ENCODE measurements at regions not wholly inside any gene's neighbourhood (a gene's known extent, or its start where the extent isn't known, plus 50 kb on each side); places are given as distances from the start of the nearest gene placed in this dataset.

DNA sequence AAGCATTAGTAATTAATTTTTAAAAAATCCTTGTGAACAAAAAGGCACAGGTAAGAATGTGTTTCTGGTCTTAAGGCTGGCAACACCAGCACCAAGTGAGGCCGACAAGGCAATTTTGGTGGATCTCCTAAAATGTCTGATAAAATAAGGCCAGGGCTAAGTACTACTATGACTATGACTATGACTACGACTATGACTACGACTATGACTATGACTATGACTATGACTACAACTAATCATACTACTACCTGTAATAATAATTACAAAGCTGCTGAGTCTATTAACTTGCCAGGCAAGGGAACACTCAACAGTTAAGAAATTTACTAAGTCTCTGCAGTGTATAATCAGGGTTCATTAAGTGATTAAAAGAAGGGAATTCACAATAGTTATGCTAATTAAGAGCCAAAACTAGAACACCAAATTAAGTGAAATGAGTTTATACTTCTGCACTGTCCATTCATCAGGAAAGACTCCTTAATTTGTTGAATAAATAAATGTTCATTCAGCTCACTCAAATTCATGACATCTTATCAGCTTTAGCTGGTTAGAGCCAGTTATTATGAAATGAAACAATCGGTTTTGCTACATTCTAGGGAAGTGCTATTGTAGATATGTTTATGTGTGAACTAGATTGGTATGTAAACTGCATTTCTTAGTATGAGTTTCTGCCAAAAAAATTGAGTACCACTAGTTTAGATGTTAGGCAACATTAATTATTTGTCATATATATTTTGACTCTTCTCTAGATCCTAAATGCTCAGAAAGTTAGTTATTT lies 1626.2 kb upstream of the PCDH20 start:
- no peak for FAIRE-seq
- H3K4me1 Mint-ChIP-seq (ENCODE audit: low read depth, unreplicated experiment), result peaks cover 6% of the 10 kb centered on the region

GRCh38 chr13:63026285-63026797 lies 1610.7 kb upstream of the PCDH20 start:
- Mint-ChIP-seq H3K4me1 (ENCODE audit: low read depth, unreplicated experiment) (no peaks in the 10 kb centered on the region), H3K36me3 (ENCODE audit: low read depth, unreplicated experiment) (peaks cover 1% of the 10 kb centered on the region), H3K9me3 (ENCODE audit: unreplicated experiment) (no peaks in the 10 kb centered on the region), H3K27ac (ENCODE audit: unreplicated experiment) (no peak overlapping the region), H3K4me3 (ENCODE audit: unreplicated experiment) (no peak overlapping the region), H3K27me3 (ENCODE audit: low read depth, unreplicated experiment) (no peaks in the 10 kb centered on the region)
- Histone ChIP-seq H2AFZ (ENCODE audit: low read depth, low read length) (no peak overlapping the region), H3K27me3 (ENCODE audit: insufficient read depth, low read length) (no peaks in the 10 kb centered on the region), H4K20me1 (ENCODE audit: insufficient read depth, low read length) (no peaks in the 10 kb centered on the region), H3K4me2 (ENCODE audit: low read length) (no peak overlapping the region), H3K4me1 (ENCODE audit: insufficient read depth, low read length) (no peaks in the 10 kb centered on the region), H3K9me3 (ENCODE audit: insufficient read depth, low read depth, low read length) (no peaks in the 10 kb centered on the region), H3K36me3 (ENCODE audit: insufficient read depth, low read length) (no peaks in the 10 kb centered on the region), H3K27ac (ENCODE audit: low read depth, low read length) (no peak overlapping the region), H3K9ac (ENCODE audit: low read length) (no peak overlapping the region), H3K79me2 (ENCODE audit: insufficient read depth, low read length) (no peaks in the 10 kb centered on the region), H3K4me3 (ENCODE audit: insufficient read depth, low read depth, low read length) (no peak overlapping the region)
- FAIRE-seq (no peak), DNase-seq (ENCODE audit: low read depth) (no peak)
- TF ChIP-seq CTCF (IDR thresholded peaks at IDR 0.05; ENCODE audit: insufficient read depth, low read depth, low read length) (no peak), EZH2 (IDR thresholded peaks at IDR 0.05; ENCODE audit: insufficient read depth, low read length) (no peak)

More for the DNA sequence above, 1626.2 kb upstream of the PCDH20 start:
- no peaks in the 10 kb centered on the region for H3K27me3 ChIP-seq (ENCODE audit: insufficient read depth, low read length)
- no peaks in the 10 kb centered on the region for H3K36me3 ChIP-seq (ENCODE audit: insufficient read depth, low read length)
- no peak overlapping the region for H3K27ac Mint-ChIP-seq (ENCODE audit: unreplicated experiment)
- no peaks in the 10 kb centered on the region for H3K4me1 ChIP-seq (ENCODE audit: insufficient read depth, low read length)
- H3K36me3 Mint-ChIP-seq (ENCODE audit: low read depth, unreplicated experiment), result no peaks in the 10 kb centered on the region
- H3K9ac ChIP-seq (ENCODE audit: low read length), result no peak overlapping the region
- no peaks in the 10 kb centered on the region for H3K79me2 ChIP-seq (ENCODE audit: insufficient read depth, low read length)
- TF ChIP-seq CTCF (IDR thresholded peaks at IDR 0.05; ENCODE audit: insufficient read depth, low read depth, low read length) (no peak), EZH2 (IDR thresholded peaks at IDR 0.05; ENCODE audit: insufficient read depth, low read length) (no peak)
- H4K20me1 ChIP-seq (ENCODE audit: insufficient read depth, low read length), result no peaks in the 10 kb centered on the region
- no peak overlapping the region for H3K4me3 ChIP-seq (ENCODE audit: insufficient read depth, low read depth, low read length)
- H2AFZ ChIP-seq (ENCODE audit: low read depth, low read length), result no peak overlapping the region
- no peaks in the 10 kb centered on the region for H3K27me3 Mint-ChIP-seq (ENCODE audit: low read depth, unreplicated experiment)
- no peak for DNase-seq (ENCODE audit: low read depth)
- no peak overlapping the region for H3K4me2 ChIP-seq (ENCODE audit: low read length)
- H3K9me3 Mint-ChIP-seq (ENCODE audit: unreplicated experiment), result no peaks in the 10 kb centered on the region
- no peak overlapping the region for H3K4me3 Mint-ChIP-seq (ENCODE audit: unreplicated experiment)
- H3K9me3 ChIP-seq (ENCODE audit: insufficient read depth, low read depth, low read length), result no peaks in the 10 kb centered on the region
- no peak overlapping the region for H3K27ac ChIP-seq (ENCODE audit: low read depth, low read length)

- no peak overlapping the region for H3K27ac ChIP-seq (ENCODE audit: low read depth, low read length)
- Mint-ChIP-seq H3K36me3 (ENCODE audit: low read depth, unreplicated experiment) (peaks cover 1% of the 10 kb centered on the region), H3K4me3 (ENCODE audit: unreplicated experiment) (no peak overlapping the region), H3K27me3 (ENCODE audit: low read depth, unreplicated experiment) (no peaks in the 10 kb centered on the region), H3K9me3 (ENCODE audit: unreplicated experiment) (no peaks in the 10 kb centered on the region), H3K4me1 (ENCODE audit: low read depth, unreplicated experiment) (no peaks in the 10 kb centered on the region), H3K27ac (ENCODE audit: unreplicated experiment) (no peak overlapping the region)
- no peaks in the 10 kb centered on the region for H3K4me1 ChIP-seq (ENCODE audit: insufficient read depth, low read length)
- DNase-seq (ENCODE audit: low read depth) (no peak), FAIRE-seq (no peak)
- H3K9me3 ChIP-seq (ENCODE audit: insufficient read depth, low read depth, low read length), result no peaks in the 10 kb centered on the region
- H2AFZ ChIP-seq (ENCODE audit: low read depth, low read length), result no peak overlapping the region
- H3K27me3 ChIP-seq (ENCODE audit: insufficient read depth, low read length), result no peaks in the 10 kb centered on the region
- no peak overlapping the region for H3K4me3 ChIP-seq (ENCODE audit: insufficient read depth, low read depth, low read length)
- no peaks in the 10 kb centered on the region for H4K20me1 ChIP-seq (ENCODE audit: insufficient read depth, low read length)
- H3K9ac ChIP-seq (ENCODE audit: low read length), result no peak overlapping the region
- TF ChIP-seq EZH2 (IDR thresholded peaks at IDR 0.05; ENCODE audit: insufficient read depth, low read length) (no peak), CTCF (IDR thresholded peaks at IDR 0.05; ENCODE audit: insufficient read depth, low read depth, low read length) (no peak)
- no peaks in the 10 kb centered on the region for H3K36me3 ChIP-seq (ENCODE audit: insufficient read depth, low read length)
- no peak overlapping the region for H3K4me2 ChIP-seq (ENCODE audit: low read length)
- H3K79me2 ChIP-seq (ENCODE audit: insufficient read depth, low read length), result no peaks in the 10 kb centered on the region
These were observed 1610.1 kb upstream of the PCDH20 start for GRCh38 chr13:63025741-63026140.

All from astrocyte (in vitro differentiated cells and primary cell).